NT2/D1 (cell line): ENCODE measurements at regions not wholly inside any gene's neighbourhood (a gene's known extent, or its start where the extent isn't known, plus 50 kb on each side); places are given as distances from the start of the nearest gene placed in this dataset.

ENCODE experiments used
- YY1 ChIP-seq: IDR thresholded peaks from 2 replicates; pipeline ENCODE4 v1.6.1; 2011; ENCODE audit not compliant: insufficient read length, insufficient read depth
- ZNF274 ChIP-seq: IDR thresholded peaks from 2 replicates; pipeline ENCODE4 v1.6.1; 2011; ENCODE audit warnings: mild to moderate bottlenecking, low read depth, low read length

- TF ChIP-seq ZNF274 (no peak), YY1 (no peak)
Observed at GRCh38 chr3:161991901-161992540, 495.4 kb downstream of the OTOL1 start.
